KG1 (cell line): ENCODE measurements at regions not wholly inside any gene's neighbourhood (a gene's known extent, or its start where the extent isn't known, plus 50 kb on each side); places are given as distances from the start of the nearest gene placed in this dataset.
"Not testable (repeated sequence)": the region's sequence is repeated elsewhere in the genome, so short reads cannot be mapped to it uniquely, and the experiment has no call there.

Experiments
- DNase-seq: peaks from one replicate; lab custom pipeline; 2025; lab: John Stamatoyannopoulos, UW

GRCh38 chr17:63078707-63079106, 112.7 kb downstream of the TANC2 start:
- no peak for DNase-seq

- DNase-seq, result peak; percentile 39
Observed at GRCh38 chr17:63082273-63082861, 116.3 kb downstream of the TANC2 start.

- no peak for DNase-seq
Observed at GRCh38 chr17:63082952-63083351, 116.9 kb downstream of the TANC2 start.

GRCh38 chr17:63086483-63087185, 120.6 kb downstream of the TANC2 start:
- no peak for DNase-seq

GRCh38 chr17:63090358-63091114, 124.5 kb downstream of the TANC2 start:
- not testable (repeated sequence) for DNase-seq

GRCh38 chr17:63091909-63092308, 125.9 kb downstream of the TANC2 start:
- not testable (repeated sequence) for DNase-seq

- no peak for DNase-seq
Observed at GRCh38 chr17:63094631-63095030, 128.6 kb downstream of the TANC2 start.

- no peak for DNase-seq
Observed at GRCh38 chr17:63095459-63095858, 129.4 kb downstream of the TANC2 start.

GRCh38 chr17:63095879-63096278, 129.8 kb downstream of the TANC2 start:
- no peak for DNase-seq

- DNase-seq, result no peak
Observed at GRCh38 chr17:63096426-63096825, 130.4 kb downstream of the TANC2 start.

- DNase-seq, result no peak
Observed at GRCh38 chr17:63099425-63099824, 133.4 kb downstream of the TANC2 start.

GRCh38 chr17:63102034-63102433, 136.0 kb downstream of the TANC2 start:
- no peak for DNase-seq

GRCh38 chr17:63106050-63106449, 140.0 kb downstream of the TANC2 start:
- no peak for DNase-seq

GRCh38 chr17:63109661-63110060, 143.6 kb downstream of the TANC2 start:
- no peak for DNase-seq

GRCh38 chr17:63113167-63113566, 147.1 kb downstream of the TANC2 start:
- DNase-seq, result no peak

- DNase-seq, result no peak
Observed at GRCh38 chr17:63116228-63116627, 150.2 kb downstream of the TANC2 start.

- no peak for DNase-seq
Observed at GRCh38 chr17:63116967-63117830, 151.2 kb downstream of the TANC2 start.

GRCh38 chr17:63120406-63120805, 154.4 kb downstream of the TANC2 start:
- DNase-seq, result no peak

- no peak for DNase-seq
Observed at GRCh38 chr17:63124536-63124935, 158.5 kb downstream of the TANC2 start.

GRCh38 chr17:63124958-63125357, 158.9 kb downstream of the TANC2 start:
- DNase-seq, result no peak

- no peak for DNase-seq
Observed at GRCh38 chr17:63125987-63126386, 160.0 kb downstream of the TANC2 start.

GRCh38 chr17:63126607-63127006, 160.6 kb downstream of the TANC2 start:
- DNase-seq, result no peak
